ENCODE measurements at regions not wholly inside any gene's neighbourhood (a gene's known extent, or its start where the extent isn't known, plus 50 kb on each side); places are given as distances from the start of the nearest gene placed in this dataset.
"Not testable (repeated sequence)": the region's sequence is repeated elsewhere in the genome, so short reads cannot be mapped to it uniquely, and the experiment has no call there.

- DNase-seq, result no peak
These were observed 706.8 kb downstream of the GALC start for GRCh38 chr14:87286191-87286590.

GRCh38 chr14:87285506-87285905 is 707.5 kb downstream of the GALC start:
- DNase-seq, result no peak

DNA sequence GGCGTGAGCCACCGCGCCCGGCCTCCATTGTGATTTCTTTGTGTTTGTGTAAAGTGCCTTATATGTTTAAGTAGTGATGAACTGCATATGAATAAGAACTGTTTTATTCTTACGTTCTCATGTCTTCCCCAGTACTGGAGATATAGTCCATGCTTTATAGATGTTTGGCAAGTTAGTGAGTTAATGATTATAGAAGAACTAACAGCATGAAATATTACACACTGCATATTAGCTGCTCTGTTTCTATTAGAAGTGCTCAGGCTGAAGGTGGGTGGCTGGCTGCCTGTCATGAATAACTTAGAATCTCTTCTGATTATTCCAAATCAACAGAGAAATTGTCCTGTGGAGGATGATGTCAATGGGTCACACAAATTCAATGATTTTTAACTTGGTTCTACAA is 709.4 kb downstream of the GALC start:
- no peak for DNase-seq

DNA sequence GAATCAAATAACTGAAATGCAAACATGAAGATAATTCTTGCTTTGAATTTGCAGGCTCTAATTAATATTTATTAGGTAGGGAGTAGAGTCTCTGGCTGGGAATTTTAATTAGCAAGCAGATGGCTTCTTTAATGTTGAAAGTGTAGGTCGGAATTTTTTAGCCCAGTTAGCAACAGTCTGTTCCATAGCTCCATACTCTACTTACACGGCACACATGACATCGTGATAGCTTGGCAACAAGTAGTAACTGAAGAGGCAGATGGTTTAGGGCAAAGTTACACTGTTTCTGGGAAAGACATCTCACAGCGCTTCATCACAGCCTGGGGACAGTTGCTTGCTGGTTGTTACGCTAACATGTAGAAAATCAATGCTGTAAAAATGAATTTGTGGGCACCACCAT is 710.7 kb downstream of the GALC start:
- DNase-seq, result no peak

DNA sequence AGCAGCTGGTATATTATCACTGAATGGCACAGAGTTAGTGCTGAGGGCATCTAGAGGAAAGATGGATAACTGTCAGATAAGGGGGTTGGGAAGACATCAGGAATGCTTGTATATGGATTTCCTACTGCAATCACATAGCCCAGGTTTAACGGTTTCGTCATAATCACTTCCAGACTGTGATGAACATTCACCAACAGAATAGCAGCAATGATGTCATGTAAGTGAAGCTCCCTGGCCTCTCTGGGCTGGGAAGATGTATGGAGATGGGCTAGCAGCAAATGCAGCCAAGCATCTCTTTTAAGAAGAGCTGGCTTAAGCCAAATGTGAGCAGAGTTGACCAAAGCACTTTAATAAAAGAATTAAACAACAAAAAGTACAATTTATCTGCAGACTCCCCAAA is 714.6 kb downstream of the GALC start:
- DNase-seq, result no peak

- DNase-seq, result no peak
These were observed 721.7 kb downstream of the GALC start for GRCh38 chr14:87271331-87271730.

GRCh38 chr14:87268997-87269396 is 724.0 kb downstream of the GALC start:
- DNase-seq, result no peak

DNA sequence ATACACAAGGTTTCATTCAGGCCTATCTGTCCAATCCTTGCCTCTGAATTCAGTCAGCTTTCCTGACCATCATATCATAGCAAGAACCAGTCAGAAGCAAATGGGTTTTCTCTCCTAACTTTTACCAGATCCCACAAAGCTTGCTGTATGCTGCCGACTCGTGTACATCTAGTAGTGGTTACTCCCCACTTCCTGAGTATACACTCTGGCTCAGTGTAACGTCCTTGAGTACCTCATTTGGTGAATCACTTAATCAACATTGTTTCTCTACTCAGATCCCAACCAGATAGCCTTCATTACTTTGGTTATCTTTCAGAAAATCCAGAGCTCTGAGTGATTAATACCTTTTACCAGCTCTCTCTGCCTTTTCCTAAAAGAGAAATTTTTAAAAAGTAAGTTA is 728.2 kb downstream of the GALC start:
- no peak for DNase-seq

- no peak for DNase-seq
These were observed 728.7 kb downstream of the GALC start for GRCh38 chr14:87264272-87264785.

DNA sequence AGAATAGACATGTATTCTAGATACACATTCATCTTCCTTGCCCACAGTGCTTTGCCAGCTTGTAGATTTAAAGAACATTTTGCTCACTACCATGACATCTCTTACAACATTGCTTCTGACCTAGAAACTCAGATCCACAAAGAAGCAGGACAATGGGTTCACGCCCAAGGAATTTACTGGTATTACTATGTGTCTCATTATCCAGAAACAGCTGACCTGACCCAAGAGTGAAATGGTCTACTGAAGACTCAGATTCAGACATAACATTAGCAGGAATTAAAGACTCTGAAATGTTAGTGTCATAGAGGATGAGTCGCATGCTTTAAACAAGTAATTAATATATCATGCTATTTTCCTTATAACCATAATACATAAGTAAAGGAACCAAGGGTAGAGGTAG is 731.4 kb downstream of the GALC start:
- DNase-seq, result no peak

- no peak for DNase-seq
These were observed 732.5 kb downstream of the GALC start for GRCh38 chr14:87260460-87260859.

DNA sequence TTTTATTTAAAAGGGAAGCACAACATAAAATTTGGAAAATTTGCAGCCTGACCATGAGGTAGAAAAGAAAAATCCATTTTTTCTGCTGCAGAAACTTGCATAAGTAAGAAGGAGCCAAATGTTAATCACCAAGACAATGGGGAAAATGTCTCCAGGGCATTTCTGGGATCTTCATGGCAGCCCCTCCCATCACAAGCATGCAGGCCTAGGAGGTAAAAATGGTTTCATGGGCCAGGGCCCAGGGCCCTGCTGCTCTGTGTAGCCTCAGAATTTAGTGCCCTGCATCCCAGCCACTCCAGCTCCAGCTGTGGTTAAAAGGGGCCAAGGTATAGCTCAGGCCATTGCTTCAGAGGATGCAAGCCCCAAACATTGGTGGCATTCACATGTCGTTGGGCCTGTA is 735.6 kb downstream of the GALC start:
- no peak for DNase-seq

GRCh38 chr14:87255058-87255457 is 737.9 kb downstream of the GALC start:
- no peak for DNase-seq

- no peak for DNase-seq
These were observed 738.6 kb downstream of the GALC start for GRCh38 chr14:87254331-87254874.

GRCh38 chr14:87253791-87254190 is 739.2 kb downstream of the GALC start:
- DNase-seq, result not testable (repeated sequence)

DNA sequence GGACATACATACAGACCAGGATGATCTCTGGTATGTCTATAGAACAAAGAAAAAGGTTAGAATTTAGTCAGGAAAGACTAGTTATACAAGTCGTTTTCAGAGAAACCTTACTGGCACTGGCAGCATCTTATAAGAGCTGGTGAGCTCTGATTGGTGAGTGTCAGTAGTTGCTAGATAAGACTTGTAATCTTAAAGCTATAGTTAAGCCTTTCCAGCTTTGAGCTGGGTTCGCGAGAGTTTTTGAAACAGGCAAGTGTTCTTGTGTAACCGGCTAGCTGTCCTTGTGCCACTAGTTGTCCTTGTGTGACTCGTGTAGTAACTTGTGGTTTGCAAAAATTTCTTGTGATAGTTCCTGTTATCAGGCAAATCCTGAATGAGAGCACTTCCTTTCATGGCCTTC is 740.9 kb downstream of the GALC start:
- no peak for DNase-seq

- no peak for DNase-seq
These were observed 742.0 kb downstream of the GALC start for GRCh38 chr14:87251011-87251410.

GRCh38 chr14:87241018-87241768 is 751.8 kb downstream of the GALC start:
- no peak for DNase-seq

GRCh38 chr14:87240319-87240718 is 752.7 kb downstream of the GALC start:
- DNase-seq, result not testable (repeated sequence)

GRCh38 chr14:87233806-87234384 is 759.1 kb downstream of the GALC start:
- DNase-seq, result no peak

DNA sequence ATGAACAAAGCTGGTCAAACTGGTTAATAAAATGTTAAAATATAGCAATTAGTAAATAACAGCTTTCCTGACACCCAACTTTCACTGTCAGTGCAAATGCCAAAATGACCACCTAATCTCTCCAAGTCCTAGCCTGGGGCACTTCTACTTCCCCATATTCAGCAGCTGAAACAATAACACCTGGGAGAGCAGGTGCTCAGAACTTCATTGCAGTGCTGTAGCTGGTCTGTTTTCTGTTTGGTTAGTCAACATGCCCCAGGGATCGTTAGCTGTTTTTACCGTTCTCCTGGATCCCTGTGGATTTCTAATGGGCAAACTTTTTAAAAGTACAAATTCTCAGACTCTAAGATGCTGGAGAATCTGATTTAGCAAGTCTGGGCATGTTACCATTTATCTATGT is 759.7 kb downstream of the GALC start:
- no peak for DNase-seq

DNA sequence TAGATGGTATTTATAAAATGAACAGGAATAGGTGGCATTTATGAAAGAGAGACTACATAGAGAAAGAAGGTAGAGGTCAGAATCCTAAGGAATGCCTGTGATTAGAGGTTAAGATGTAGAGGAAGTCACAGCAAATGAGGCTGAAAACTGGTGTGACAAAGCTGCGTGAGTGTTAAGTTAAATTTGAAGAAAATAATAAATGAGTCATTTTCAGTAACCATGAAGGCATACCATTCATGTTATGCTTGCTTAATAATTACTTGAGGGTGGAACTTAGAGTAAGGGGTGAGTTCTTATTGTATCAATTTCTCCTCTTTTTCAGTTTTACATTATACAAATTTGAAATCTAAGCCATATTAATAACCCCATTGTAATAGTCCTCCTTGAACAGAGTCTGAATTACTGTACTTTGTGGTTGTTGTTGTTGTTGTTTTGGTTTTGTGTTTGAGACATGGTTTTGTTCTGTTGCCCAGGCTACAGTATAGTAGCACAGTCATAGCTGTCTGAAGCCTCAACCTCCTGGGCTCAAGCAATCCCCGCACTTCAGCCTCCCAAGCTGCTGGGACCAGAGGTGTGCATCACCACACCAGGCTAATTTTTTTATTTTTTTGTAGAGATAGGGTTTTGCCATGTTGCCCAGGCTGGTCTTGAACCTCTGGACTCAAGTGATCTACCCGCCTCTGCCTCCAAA is 761.5 kb downstream of the GALC start:
- DNase-seq, result no peak

- no peak for DNase-seq
These were observed 762.3 kb downstream of the GALC start for GRCh38 chr14:87230726-87231125.

- DNase-seq, result no peak
These were observed 763.9 kb downstream of the GALC start for GRCh38 chr14:87229131-87229530.

Measured in activated gamma-delta T cell treated with Interleukin-2 at 50 U/mL for 16 hours (primary cell).